ENCODE measurements at regions not wholly inside any gene's neighbourhood (a gene's known extent, or its start where the extent isn't known, plus 50 kb on each side); places are given as distances from the start of the nearest gene placed in this dataset.

GRCh38 chr16:35193956-35194355 is 1734.5 kb downstream of the TP53TG3F start:
- TF ChIP-seq EZH2 (IDR thresholded peaks at IDR 0.05; ENCODE audit: insufficient read depth, poor library complexity, severe bottlenecking): no peak
- no peak for TF ChIP-seq EZH2phosphoT487 (IDR thresholded peaks at IDR 0.05; ENCODE audit: insufficient read depth, low read depth)

Measured in GM23248 (cell line).